ENCODE measurements at regions not wholly inside any gene's neighbourhood (a gene's known extent, or its start where the extent isn't known, plus 50 kb on each side); places are given as distances from the start of the nearest gene placed in this dataset.

DNA sequence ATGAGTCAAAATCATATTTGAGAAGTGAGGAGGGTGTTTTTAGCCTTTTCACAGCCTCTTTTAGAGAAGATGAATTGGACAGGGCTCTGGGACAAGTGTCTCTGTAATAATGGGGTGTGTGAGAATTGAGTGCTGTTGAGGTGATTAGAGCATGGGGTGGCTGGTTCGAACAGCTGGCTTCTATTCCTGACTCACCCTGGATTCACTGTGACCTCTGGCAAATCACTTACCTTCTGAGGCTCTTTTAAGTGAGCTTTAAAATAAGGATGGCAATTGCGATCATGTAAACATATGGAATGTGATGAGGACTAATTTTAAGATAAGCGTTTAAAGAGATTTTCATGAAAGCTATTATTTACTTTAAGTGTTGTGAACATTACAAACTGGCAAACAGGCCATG, 243.4 kb downstream of the ADGRL2 start:
- no peak overlapping the region for H3K4me3 ChIP-seq
- H3K27me3 ChIP-seq (ENCODE audit: low read depth) = no peaks in the 10 kb centered on the region
- H3K4me1 ChIP-seq = no peaks in the 10 kb centered on the region
- in situ Hi-C loops (cut with MboI; ENCODE audit: low sequenced_read_pairs) = no loop called here
- no peak for DNase-seq (ENCODE audit: low spot score in 2 of 2)
- no peaks in the 10 kb centered on the region for H3K36me3 ChIP-seq (replicated peaks)
- no peaks in the 10 kb centered on the region for H3K9me3 ChIP-seq

DNA sequence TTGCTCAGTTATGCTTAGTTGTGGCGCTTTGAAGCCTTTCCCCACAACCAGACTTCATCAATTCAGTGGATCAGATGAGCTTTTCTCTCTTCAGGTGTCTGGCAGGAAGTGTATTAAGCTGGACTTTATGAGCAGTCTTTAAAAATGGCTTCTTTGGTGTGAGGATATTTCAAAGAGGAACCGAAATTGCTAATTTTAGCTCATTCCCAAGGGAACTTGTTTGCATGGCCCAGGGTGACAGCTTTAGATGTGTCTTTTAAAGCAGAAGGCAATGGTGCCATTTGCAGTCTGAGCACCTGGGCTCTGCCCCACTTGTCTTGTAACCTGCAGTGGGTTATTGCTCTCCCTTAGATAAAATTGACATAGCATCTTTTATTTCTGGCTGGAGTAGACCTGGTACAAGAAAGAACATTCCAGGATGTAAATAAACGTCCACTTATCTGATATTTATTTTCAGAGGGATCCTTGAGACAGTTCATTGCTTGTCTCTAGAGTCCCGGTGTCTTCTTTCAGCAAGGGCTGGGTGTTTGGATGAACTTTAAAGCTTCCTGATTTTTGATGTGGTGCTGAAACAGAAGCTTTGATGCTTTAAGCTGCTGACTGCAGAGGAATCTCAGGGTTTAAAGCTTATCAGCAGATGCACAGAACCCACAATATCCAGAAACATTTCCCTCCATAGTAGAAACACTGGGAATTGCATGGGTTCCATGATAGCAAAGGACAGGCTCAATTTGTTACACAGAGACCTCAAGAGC, 241.7 kb downstream of the ADGRL2 start:
- no peaks in the 10 kb centered on the region for H3K9me3 ChIP-seq
- H3K4me3 ChIP-seq = no peak overlapping the region
- in situ Hi-C loops (cut with MboI; ENCODE audit: low sequenced_read_pairs) = no loop called here
- H3K36me3 ChIP-seq (replicated peaks) = no peaks in the 10 kb centered on the region
- H3K4me1 ChIP-seq = no peaks in the 10 kb centered on the region
- H3K27me3 ChIP-seq (ENCODE audit: low read depth) = no peaks in the 10 kb centered on the region
- DNase-seq (ENCODE audit: low spot score in 2 of 2) = no peak
